ENCODE measurements at regions not wholly inside any gene's neighbourhood (a gene's known extent, or its start where the extent isn't known, plus 50 kb on each side); places are given as distances from the start of the nearest gene placed in this dataset.
A peak's percentile ranks its signal among the peaks of the same experiment; 100 is the strongest.

GRCh38 chr5:96094904-96095303 lies 133.3 kb upstream of the ELL2 start:
- BruUV-seq (replicated peaks) = no TSS peak
- intact Hi-C loops (cut with micrococcal nuclease) = no loop called here
- H3K79me2 ChIP-seq (ENCODE audit: insufficient read depth, low read length) = no peaks in the 10 kb centered on the region
- no peak overlapping the region for H3K4me3 ChIP-seq (replicated peaks in 1 of 2; ENCODE audit: low read depth in 1 of 2, low read length in 2 of 2)
- peaks cover 5 to 22% of the 10 kb centered on the region in 2 experiments; a peak in 3 of 4 replicates for H3K4me1 ChIP-seq (ENCODE audit: control insufficient read depth in 1 of 2, insufficient read depth in 2 of 2, low read length in 2 of 2)
- CTCF ChIA-PET = no interaction called here
- ATAC-seq = no peak
- no peaks in the 10 kb centered on the region for H3K9me3 ChIP-seq (ENCODE audit: control insufficient read depth in 1 of 2, insufficient read depth in 1 of 2, low read depth in 1 of 2, low read length in 2 of 2)
- H2AFZ ChIP-seq (ENCODE audit: low read depth, low read length, poor library complexity, severe bottlenecking) = no peak overlapping the region
- RAD21 ChIA-PET (ENCODE audit: low non-redundant PET in 1 of 2, low total read pairs in 2 of 2, uncharacterized antibody in 2 of 2, unreplicated experiment in 2 of 2) = no interaction called here
- no peak overlapping the region for H3K9ac ChIP-seq (ENCODE audit: low read length)
- TF ChIP-seq MAX (IDR thresholded peaks at IDR 0.05) = no peak
- H3K4me2 ChIP-seq (ENCODE audit: low read length) = peak overlapping the region; percentile 65
- H3K27me3 ChIP-seq (ENCODE audit: insufficient read depth, low read length) = no peaks in the 10 kb centered on the region
- H3K27ac ChIP-seq (ENCODE audit: low read depth, low read length) = no peak overlapping the region
- POLR2A ChIA-PET = interaction anchor here (2.4 kb wide), 1 partner anchor 15 kb away, joined by 11 read pairs; no protein-coding TSS in a partner anchor
- no peak for DNase-seq (ENCODE audit: low read depth, low spot score)
- no peaks in the 10 kb centered on the region for H4K20me1 ChIP-seq (ENCODE audit: insufficient read depth)
- no peaks in the 10 kb centered on the region for H3K9me2 ChIP-seq (ENCODE audit: insufficient read depth)
- H3K36me3 ChIP-seq (ENCODE audit: control insufficient read depth in 1 of 2, insufficient read depth in 2 of 2, low read length in 2 of 2) = no peaks in the 10 kb centered on the region

- RAD21 ChIA-PET (ENCODE audit: low non-redundant PET in 1 of 2, low total read pairs in 2 of 2, uncharacterized antibody in 2 of 2, unreplicated experiment in 2 of 2) = no interaction called here
- CTCF ChIA-PET = no interaction called here
- Histone ChIP-seq H3K79me2 (ENCODE audit: insufficient read depth, low read length) (no peaks in the 10 kb centered on the region), H3K27ac (ENCODE audit: low read depth, low read length) (peak overlapping the region; percentile 14; the same call in 1 of the 2 replicates), H3K36me3 (ENCODE audit: control insufficient read depth in 1 of 2, insufficient read depth in 2 of 2, low read length in 2 of 2) (no peaks in the 10 kb centered on the region), H3K9me2 (ENCODE audit: insufficient read depth) (no peaks in the 10 kb centered on the region), H3K4me3 (replicated peaks in 1 of 2; ENCODE audit: low read depth in 1 of 2, low read length in 2 of 2) (0 out of 4 replicates have a peak overlapping the region, but pooled peaks of 1 of the 2 experiments have one; percentile 14), H3K27me3 (ENCODE audit: insufficient read depth, low read length) (no peaks in the 10 kb centered on the region), H2AFZ (ENCODE audit: low read depth, low read length, poor library complexity, severe bottlenecking) (peak overlapping the region; percentile 87), H3K9me3 (ENCODE audit: control insufficient read depth in 1 of 2, insufficient read depth in 1 of 2, low read depth in 1 of 2, low read length in 2 of 2) (no peaks in the 10 kb centered on the region), H3K4me2 (ENCODE audit: low read length) (peak overlapping the region; percentile 65), H3K4me1 (ENCODE audit: control insufficient read depth in 1 of 2, insufficient read depth in 2 of 2, low read length in 2 of 2) (peaks cover 5 to 22% of the 10 kb centered on the region in 2 experiments; a peak in 3 of 4 replicates), H3K9ac (ENCODE audit: low read length) (no peak overlapping the region), H4K20me1 (ENCODE audit: insufficient read depth) (no peaks in the 10 kb centered on the region)
- DNase-seq (ENCODE audit: low read depth, low spot score) (peak; percentile 53), ATAC-seq (peak; percentile 46)
- BruUV-seq (replicated peaks) = no TSS peak
- intact Hi-C loops (cut with micrococcal nuclease) = no loop called here
- POLR2A ChIA-PET = interaction anchor here (0.9 to 1.7 kb wide), 2 partner anchors 15 to 26 kb away, joined by 3 to 8 read pairs; no protein-coding TSS in a partner anchor
- TF ChIP-seq SRF (IDR thresholded peaks at IDR 0.05; ENCODE audit: low read depth) (peak; percentile 66; the same call in 1 of the 2 replicates), POLR2AphosphoS5 (IDR thresholded peaks at IDR 0.05; ENCODE audit: low read depth, low read length) (no peak), ELF1 (IDR thresholded peaks at IDR 0.05; ENCODE audit: borderline replicate concordance, low read depth) (no peak), ZNF274 (IDR thresholded peaks at IDR 0.05; ENCODE audit: low read depth, low read length) (no peak), EZH2 (IDR thresholded peaks at IDR 0.05) (no peak), SIN3A (IDR thresholded peaks at IDR 0.05; ENCODE audit: low read depth) (no peak), RAD21 (IDR thresholded peaks at IDR 0.05; ENCODE audit: low read depth) (peak; percentile 23; the same call in 1 of the 2 replicates), SP1 (IDR thresholded peaks at IDR 0.05; ENCODE audit: low read depth) (peak; percentile 86), MAX (IDR thresholded peaks at IDR 0.05) (peak; percentile 19; the same call in 1 of the 2 replicates), ZFX (IDR thresholded peaks at IDR 0.05) (no peak), JUND (IDR thresholded peaks at IDR 0.05) (peak; percentile 72), EZH2phosphoT487 (IDR thresholded peaks at IDR 0.05; ENCODE audit: borderline replicate concordance) (no peak), CTCF (IDR thresholded peaks at IDR 0.05 in 2 of 3, conservative IDR thresholded peaks at IDR 0.05 in 1 of 3; ENCODE audit: borderline replicate concordance in 1 of 3, insufficient read depth in 1 of 3, low read depth in 2 of 3, low read length in 2 of 3) (no peak), FOSL1 (IDR thresholded peaks at IDR 0.05; ENCODE audit: low read depth) (peak; percentile 92), TCF7L2 (IDR thresholded peaks at IDR 0.05; ENCODE audit: borderline replicate concordance, extremely low read depth, insufficient read depth, insufficient read length) (no peak), EGR1 (IDR thresholded peaks at IDR 0.05; ENCODE audit: low read depth) (no peak)
These were observed 132.3 kb upstream of the ELL2 start for GRCh38 chr5:96093890-96094381.

Measured in HCT116 (cell line).